NT2/D1 (cell line): ENCODE measurements at regions not wholly inside any gene's neighbourhood (a gene's known extent, or its start where the extent isn't known, plus 50 kb on each side); places are given as distances from the start of the nearest gene placed in this dataset.

Experiments
- YY1 ChIP-seq: IDR thresholded peaks from 2 replicates; pipeline ENCODE4 v1.6.1; 2011; ENCODE audit not compliant: insufficient read length, insufficient read depth
- ZNF274 ChIP-seq: IDR thresholded peaks from 2 replicates; pipeline ENCODE4 v1.6.1; 2011; ENCODE audit warnings: mild to moderate bottlenecking, low read depth, low read length

GRCh38 chr20:20929341-20929740 is 176.8 kb downstream of the LINC00237 start:
- TF ChIP-seq YY1 (no peak), ZNF274 (no peak)
